Upper lobe of left lung (tissue), 6 donors: ENCODE measurements at regions not wholly inside any gene's neighbourhood (a gene's known extent, or its start where the extent isn't known, plus 50 kb on each side); places are given as distances from the start of the nearest gene placed in this dataset.

Experiments
- ATAC-seq, 2 donors: fragments of 200-7000 bp; cut with Tn5 transposase; one replicate each; pipeline ENCODE4 v1.9.1; 2022; ENCODE audit warnings: mild to moderate bottlenecking in 2 of 2, moderate library complexity in 2 of 2; ENCODE audit not compliant: low FRiP score in 2 of 2
- DNase-seq, 2 donors: peaks; one replicate each; pipeline ENCODE4 v3.0.0-alpha.2; 2019 to 2020
- H3K27ac ChIP-seq, 4 donors: fragments of 200-600 bp; sonication (generic); one replicate each; pipeline ENCODE4 v1.5.1; 2016 to 2019
- H3K27me3 ChIP-seq, 4 donors: fragments of 200-600 bp; sonication (generic); one replicate each; pipeline ENCODE4 v1.5.1; 2017 to 2019
- H3K36me3 ChIP-seq, 4 donors: fragments of 200-600 bp; sonication (generic); one replicate each; pipeline ENCODE4 v1.5.1; 2016 to 2019
- H3K4me1 ChIP-seq, 4 donors: fragments of 200-600 bp; sonication (generic); one replicate each; pipeline ENCODE4 v1.5.1; 2018 to 2019
- H3K4me3 ChIP-seq, 4 donors: fragments of 200-600 bp; sonication (generic); one replicate each; pipeline ENCODE4 v1.5.1; 2017 to 2019; ENCODE audit warnings: mild to moderate bottlenecking in 2 of 4, moderate library complexity in 1 of 4
- H3K9me3 ChIP-seq, 4 donors: fragments of 200-600 bp; sonication (generic); one replicate each; pipeline ENCODE4 v1.5.1; 2018 to 2019
- EP300 ChIP-seq, 4 donors: sonication (generic); formaldehyde crosslinking; IDR thresholded peaks; one replicate each; pipeline ENCODE4 v1.5.1; 2017; ENCODE audit warnings: antibody characterized with exemption in 4 of 4, control low read depth in 2 of 4
- POLR2A ChIP-seq, 4 donors: fragments of 450-650 bp; IDR thresholded peaks; one replicate each; pipeline ENCODE4 v1.5.1; 2016 to 2017; ENCODE audit warnings: antibody characterized with exemption in 4 of 4, mild to moderate bottlenecking in 2 of 4
- POLR2AphosphoS5 ChIP-seq, 2 donors: sonication (generic); formaldehyde crosslinking; IDR thresholded peaks; one replicate each; pipeline ENCODE4 v1.5.1; 2017; ENCODE audit warnings: antibody characterized with exemption in 2 of 2
- WGBS, 2 donors: methylation state at CpG; one replicate each; pipeline ENCODE4 v1.1.5; 2017 to 2018; 5-methylcytosine and 5-hydroxymethylcytosine counted together
- TF ChIP-seq, protein P1 (sequence below), 6 experiments: fragments of 450-650 bp in 4 of 6; fragments of 200-600 bp in 2 of 6; sonication (generic) in 2 of 6; IDR thresholded peaks; one replicate each; pipeline ENCODE4 v1.5.1; 2016 to 2019; ENCODE audit warnings: antibody characterized with exemption in 6 of 6
- donor health status: DM: no; HTN: no; CAD: no; lungs with moderate emphysema.
- donor health status: DM: no; HTN: yes; CAD: no; lungs with severe emphysema.

DNA sequence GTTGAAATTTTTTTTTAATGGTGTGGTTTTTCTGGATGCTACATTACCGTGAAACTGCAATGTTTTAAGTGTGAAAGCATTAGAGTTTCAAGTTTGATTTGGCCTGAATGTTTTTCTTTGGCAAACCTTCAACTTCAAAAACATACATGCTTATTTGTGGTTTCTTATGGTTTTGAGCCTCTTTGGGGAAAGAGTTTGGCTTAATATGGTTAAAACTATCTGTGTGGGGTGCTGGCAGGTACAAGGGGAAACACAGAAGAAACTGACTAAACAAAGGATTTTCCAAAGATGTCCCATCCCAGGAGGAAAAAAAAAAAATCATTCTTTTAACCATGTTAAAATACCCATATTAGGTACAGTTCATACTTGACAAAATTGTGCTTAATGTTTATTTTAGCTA is 121.1 kb downstream of the HGF start:
- H3K9me3 ChIP-seq = peaks cover 0 to 5% (median 0%) of the 10 kb centered on the region in 4 donors
- no peak for ATAC-seq

DNA sequence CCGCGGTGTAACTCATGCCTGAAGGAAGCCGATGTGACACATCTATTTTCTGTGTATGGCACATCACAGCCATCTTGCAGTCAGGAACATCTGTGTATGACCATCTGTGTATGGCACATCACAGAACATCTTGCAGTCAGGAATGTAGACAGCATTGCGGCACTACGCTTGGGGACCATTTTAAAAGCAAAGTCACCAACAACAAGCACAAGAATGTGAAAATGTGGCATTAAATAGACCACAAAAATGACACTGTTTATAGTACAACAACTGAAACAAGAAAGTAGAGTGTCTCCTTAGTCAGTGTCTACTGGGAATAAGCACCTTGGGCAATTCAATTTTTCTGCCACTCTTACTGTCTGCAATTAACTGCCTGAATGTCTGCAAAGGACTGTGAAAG is 124.4 kb downstream of the HGF start:
- H3K4me3 ChIP-seq = no peak overlapping the region
- no peak overlapping the region for H3K27ac ChIP-seq
- TF ChIP-seq POLR2AphosphoS5 (IDR thresholded peaks at IDR 0.05) = no peak
- TF ChIP-seq POLR2A (IDR thresholded peaks at IDR 0.05) = no peak
- TF ChIP-seq, protein P1, sequence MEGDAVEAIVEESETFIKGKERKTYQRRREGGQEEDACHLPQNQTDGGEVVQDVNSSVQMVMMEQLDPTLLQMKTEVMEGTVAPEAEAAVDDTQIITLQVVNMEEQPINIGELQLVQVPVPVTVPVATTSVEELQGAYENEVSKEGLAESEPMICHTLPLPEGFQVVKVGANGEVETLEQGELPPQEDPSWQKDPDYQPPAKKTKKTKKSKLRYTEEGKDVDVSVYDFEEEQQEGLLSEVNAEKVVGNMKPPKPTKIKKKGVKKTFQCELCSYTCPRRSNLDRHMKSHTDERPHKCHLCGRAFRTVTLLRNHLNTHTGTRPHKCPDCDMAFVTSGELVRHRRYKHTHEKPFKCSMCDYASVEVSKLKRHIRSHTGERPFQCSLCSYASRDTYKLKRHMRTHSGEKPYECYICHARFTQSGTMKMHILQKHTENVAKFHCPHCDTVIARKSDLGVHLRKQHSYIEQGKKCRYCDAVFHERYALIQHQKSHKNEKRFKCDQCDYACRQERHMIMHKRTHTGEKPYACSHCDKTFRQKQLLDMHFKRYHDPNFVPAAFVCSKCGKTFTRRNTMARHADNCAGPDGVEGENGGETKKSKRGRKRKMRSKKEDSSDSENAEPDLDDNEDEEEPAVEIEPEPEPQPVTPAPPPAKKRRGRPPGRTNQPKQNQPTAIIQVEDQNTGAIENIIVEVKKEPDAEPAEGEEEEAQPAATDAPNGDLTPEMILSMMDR (IDR thresholded peaks at IDR 0.05) = no peak
- TF ChIP-seq EP300 (IDR thresholded peaks at IDR 0.05) = no peak
- no peaks in the 10 kb centered on the region for H3K4me1 ChIP-seq
- WGBS, 2 donors = 93 to 99% methylated on average over 5 of the region's 5 CpGs
- H3K9me3 ChIP-seq = no peaks in the 10 kb centered on the region
- H3K36me3 ChIP-seq = no peaks in the 10 kb centered on the region
- no peaks in the 10 kb centered on the region for H3K27me3 ChIP-seq
- DNase-seq (no peak), ATAC-seq (no peak)

More for the DNA sequence above, 121.1 kb downstream of the HGF start:
- H3K27me3 ChIP-seq = no peaks in the 10 kb centered on the region
- H3K36me3 ChIP-seq = no peaks in the 10 kb centered on the region
- no peaks in the 10 kb centered on the region for H3K4me1 ChIP-seq
- no peak for TF ChIP-seq POLR2A (IDR thresholded peaks at IDR 0.05)
- TF ChIP-seq, protein P1 (IDR thresholded peaks at IDR 0.05) = no peak
- no peak for TF ChIP-seq POLR2AphosphoS5 (IDR thresholded peaks at IDR 0.05)
- no peak for TF ChIP-seq EP300 (IDR thresholded peaks at IDR 0.05)
- DNase-seq = no peak
- 42 to 52% methylated on average over 1 of the region's 1 CpG for WGBS, 2 donors
- H3K4me3 ChIP-seq = no peak overlapping the region
- no peak overlapping the region for H3K27ac ChIP-seq

DNA sequence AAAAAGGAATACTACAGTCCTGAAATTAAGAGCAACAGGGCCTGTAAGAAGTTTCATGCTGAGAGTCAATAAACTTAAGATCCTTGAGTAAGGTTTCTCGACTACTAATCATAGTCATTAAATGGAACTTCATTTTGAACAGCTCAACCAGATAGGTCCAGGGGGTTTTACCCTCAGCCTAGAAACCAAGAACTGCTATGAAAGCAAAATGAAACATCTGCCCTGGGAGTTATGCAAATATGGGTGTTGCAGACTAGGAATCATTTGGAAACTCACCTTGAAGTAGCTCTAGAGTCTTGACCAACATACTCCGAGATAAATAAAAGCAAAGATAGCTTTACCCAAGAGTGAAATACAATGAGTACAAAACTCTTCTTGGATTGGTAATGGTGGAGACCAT is 128.0 kb downstream of the HGF start:
- TF ChIP-seq POLR2AphosphoS5 (IDR thresholded peaks at IDR 0.05) (no peak), POLR2A (IDR thresholded peaks at IDR 0.05) (no peak), EP300 (IDR thresholded peaks at IDR 0.05) (no peak)
- TF ChIP-seq, protein P1 (IDR thresholded peaks at IDR 0.05) = no peak
- no peaks in the 10 kb centered on the region for H3K9me3 ChIP-seq
- H3K4me1 ChIP-seq = no peaks in the 10 kb centered on the region
- no peak for DNase-seq
- 87 to 90% methylated on average over 2 of the region's 2 CpGs for WGBS, 2 donors
- ATAC-seq = no peak
- H3K36me3 ChIP-seq = no peaks in the 10 kb centered on the region
- H3K27me3 ChIP-seq = no peaks in the 10 kb centered on the region
- no peak overlapping the region for H3K4me3 ChIP-seq
- no peak overlapping the region for H3K27ac ChIP-seq

DNA sequence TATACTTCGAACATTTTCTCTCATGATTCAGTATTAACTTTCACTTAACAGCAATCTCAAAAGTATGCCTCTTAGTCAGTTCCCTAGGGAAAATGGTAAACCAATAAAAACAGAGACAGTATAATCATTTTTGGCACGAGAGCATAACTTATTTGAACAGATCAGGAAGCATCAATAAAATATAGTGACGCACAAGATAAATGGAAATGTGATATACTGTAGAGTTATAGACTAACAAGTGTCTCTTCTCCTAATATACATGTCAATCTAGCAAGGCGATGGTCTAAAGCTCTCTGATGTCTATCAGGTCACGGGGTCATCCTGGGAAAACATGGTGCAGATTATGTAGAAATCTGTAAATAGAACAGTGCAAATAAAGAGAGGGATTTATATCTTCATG is 131.6 kb downstream of the HGF start:
- TF ChIP-seq POLR2A (IDR thresholded peaks at IDR 0.05) (no peak), POLR2AphosphoS5 (IDR thresholded peaks at IDR 0.05) (no peak), EP300 (IDR thresholded peaks at IDR 0.05) (no peak)
- TF ChIP-seq, protein P1 (IDR thresholded peaks at IDR 0.05) = no peak
- ATAC-seq (peak in 1 of 2 donors; percentile 47), DNase-seq (no peak)
- 72 to 86% methylated on average over 5 of the region's 5 CpGs for whole genome bisulfite sequencing, 2 donors
- Histone ChIP-seq H3K4me3 (no peak overlapping the region), H3K36me3 (no peaks in the 10 kb centered on the region), H3K4me1 (no peaks in the 10 kb centered on the region), H3K27ac (no peak overlapping the region), H3K27me3 (no peaks in the 10 kb centered on the region), H3K9me3 (no peaks in the 10 kb centered on the region)

DNA sequence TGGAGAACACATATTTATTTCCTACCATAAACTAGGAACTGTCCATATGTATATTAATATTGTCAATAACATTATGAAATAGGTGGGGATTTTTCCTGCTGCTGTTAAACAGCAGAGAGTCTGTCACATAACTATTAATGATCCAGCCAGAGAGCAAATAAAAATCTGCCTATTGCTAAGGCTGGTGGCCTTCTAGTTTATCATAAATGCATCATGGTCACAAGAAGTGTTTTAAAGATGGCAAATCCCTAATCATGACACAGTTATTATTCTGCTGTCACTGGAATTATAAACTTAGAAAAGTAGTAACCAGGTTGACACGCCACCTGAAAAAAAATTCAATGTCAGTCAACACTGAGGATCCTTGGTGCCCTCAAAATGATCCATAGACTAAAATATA is 132.3 kb downstream of the HGF start:
- 90 to 95% methylated on average over 1 of the region's 1 CpG for WGBS, 2 donors
- H3K36me3 ChIP-seq = no peaks in the 10 kb centered on the region
- DNase-seq (no peak), ATAC-seq (no peak)
- no peak overlapping the region for H3K27ac ChIP-seq
- no peaks in the 10 kb centered on the region for H3K4me1 ChIP-seq
- no peaks in the 10 kb centered on the region for H3K9me3 ChIP-seq
- TF ChIP-seq POLR2AphosphoS5 (IDR thresholded peaks at IDR 0.05) (no peak), POLR2A (IDR thresholded peaks at IDR 0.05) (no peak), EP300 (IDR thresholded peaks at IDR 0.05) (no peak)
- TF ChIP-seq, protein P1 (IDR thresholded peaks at IDR 0.05) = no peak
- H3K27me3 ChIP-seq = no peaks in the 10 kb centered on the region
- no peak overlapping the region for H3K4me3 ChIP-seq
